ENCODE measurements at regions not wholly inside any gene's neighbourhood (a gene's known extent, or its start where the extent isn't known, plus 50 kb on each side); places are given as distances from the start of the nearest gene placed in this dataset.

- TF ChIP-seq CTCF (IDR thresholded peaks at IDR 0.05) (no peak), POLR2A (IDR thresholded peaks at IDR 0.05) (no peak)
Observed at GRCh38 chrX:115400960-115401359, 111.4 kb downstream of the LUZP4 start.

All from esophagus squamous epithelium (tissue), 4 donors.